K562 (cell line): ENCODE measurements at regions not wholly inside any gene's neighbourhood (a gene's known extent, or its start where the extent isn't known, plus 50 kb on each side); places are given as distances from the start of the nearest gene placed in this dataset.

Source experiments
- ATAC-seq: fragments of 200-7000 bp; cut with Tn5 transposase; 3 replicates; pipeline ENCODE4 v1.9.1; 2020; ENCODE audit warnings: moderate library complexity
- BruUV-seq: library from RNA; stranded (reverse); fragments of 400-500 nt; replicated peaks from 2 replicates; lab custom pipeline; 2021; lab: Mats Ljungman, UMichigan
- CTCF ChIA-PET: fragments of 300-600 bp; formaldehyde crosslinking; extraction: SDS; loops from one replicate; lab custom pipeline; 2021; ENCODE audit warnings: low intra/inter-chr PET ratio; lab: Yijun Ruan, JAX
- POLR2A ChIA-PET: fragments of 300-600, 350-650 bp; sonication (Branson Sonifier 250); formaldehyde crosslinking; extraction: SDS; loops from one replicate; lab custom pipeline; 2021; ENCODE audit warnings: antibody characterized with exemption, inconsistent platforms; lab: Yijun Ruan, JAX
- DNase-seq, 4 experiments: peaks; one replicate each; pipeline versions ENCODE4 v3.0.0 to v3.0.0-alpha.2; 2011 to 2018; ENCODE audit warnings: low spot score in 3 of 4, mixed read lengths in 3 of 4; ENCODE audit errors: extremely low read depth in 1 of 4
- FAIRE-seq: peaks from 2 replicates; lab custom pipeline; 2011; peaks lifted over from hg19 to GRCh38; lab: Jason Lieb, UNC
- H2AFZ ChIP-seq: 2 replicates; pipeline ENCODE4 v1.6.0; 2011; ENCODE audit warnings: low read depth, low read length, control low read depth, inconsistent platforms
- H3K27ac ChIP-seq: fragments of 200-600 bp; 3 replicates; pipeline ENCODE4 v1.8.0; 2011; ENCODE audit warnings: low read depth, mild to moderate bottlenecking, control low read depth, inconsistent platforms, low read length, moderate library complexity, mixed read lengths; ENCODE audit errors: extremely low read depth
- H3K27me3 ChIP-seq, 2 experiments: fragments of 300-600 bp in 1 of 2; 2 replicates in 1 of 2; 3 replicates in 1 of 2; pipeline versions ENCODE4 v1.6.0 to v1.8.0; 2011; ENCODE audit warnings: inconsistent platforms in 2 of 2, low read length in 2 of 2, mild to moderate bottlenecking in 1 of 2, mixed read lengths in 1 of 2, moderate library complexity in 1 of 2; ENCODE audit not compliant: control insufficient read depth in 2 of 2, insufficient read depth in 2 of 2
- H3K36me3 ChIP-seq: fragments of 300-600 bp; 3 replicates; pipeline ENCODE4 v1.8.0; 2011; ENCODE audit warnings: mild to moderate bottlenecking, low read length, inconsistent platforms; ENCODE audit not compliant: control insufficient read depth, insufficient read depth
- H3K4me1 ChIP-seq, 2 experiments: fragments of 200-600 bp in 1 of 2; replicated peaks in 1 of 2; 2 replicates in 1 of 2; 3 replicates in 1 of 2; pipeline versions ENCODE4 v1.5.1 to v1.8.0; 2011; ENCODE audit warnings: inconsistent platforms in 2 of 2, low read length in 2 of 2, mild to moderate bottlenecking in 1 of 2, mixed read lengths in 1 of 2, moderate library complexity in 1 of 2; ENCODE audit not compliant: control insufficient read depth in 2 of 2, insufficient read depth in 2 of 2
- H3K4me2 ChIP-seq: 2 replicates; pipeline ENCODE4 v1.6.1; 2011; ENCODE audit warnings: low read length, control low read depth, inconsistent platforms, mixed read lengths; ENCODE audit not compliant: insufficient read depth
- H3K4me3 ChIP-seq: fragments of 200-600 bp; sonication (generic), shearing (Covaris generic); 2 replicates; pipeline ENCODE4 v1.5.1; 2016; ENCODE audit warnings: control low read depth, inconsistent platforms
- H3K79me2 ChIP-seq: fragments of 200-600 bp; 3 replicates; pipeline ENCODE4 v1.8.0; 2011; ENCODE audit warnings: low read length, inconsistent platforms; ENCODE audit not compliant: control insufficient read depth, insufficient read depth
- H3K9ac ChIP-seq, 2 experiments: 2 replicates each; pipeline versions ENCODE4 v1.6.0 to v1.6.1; 2011; ENCODE audit warnings: low read depth in 2 of 2, low read length in 2 of 2, control low read depth in 1 of 2, inconsistent platforms in 1 of 2, mild to moderate bottlenecking in 1 of 2, mixed read lengths in 1 of 2; ENCODE audit not compliant: insufficient read depth in 1 of 2
- H3K9me1 ChIP-seq: one replicate; pipeline ENCODE4 v1.6.0; 2011; ENCODE audit warnings: inconsistent platforms, mild to moderate bottlenecking, low read length, moderate library complexity; ENCODE audit not compliant: control insufficient read depth, insufficient read depth
- H3K9me3 ChIP-seq: replicated peaks from 2 replicates; pipeline ENCODE4 v1.5.1; 2011; ENCODE audit warnings: low read depth, low read length, inconsistent platforms; ENCODE audit not compliant: control insufficient read depth, insufficient read depth
- H4K20me1 ChIP-seq: replicated peaks from 2 replicates; pipeline ENCODE4 v1.6.1; 2011; ENCODE audit warnings: low read length, inconsistent platforms, mixed read lengths; ENCODE audit not compliant: control insufficient read depth, insufficient read depth
- ASH1L ChIP-seq: fragments of 450-650 bp; IDR thresholded peaks from 2 replicates; pipeline ENCODE4 v1.6.1; 2018; ENCODE audit warnings: borderline replicate concordance, mild to moderate bottlenecking, low read depth; ENCODE audit not compliant: partially characterized antibody
- BCL6 ChIP-seq: fragments of 250-450 bp; sonication (Bioruptor Pico); IDR thresholded peaks from 2 replicates; pipeline ENCODE4 v1.4.0; 2020
- ELF1 ChIP-seq: fragments of 200-800 bp; sonication (Bioruptor generic); IDR thresholded peaks from 2 replicates; pipeline ENCODE4 v1.6.1; 2016; ENCODE audit warnings: missing genetic modification characterization, missing compliant biosample characterization
- ELK1 ChIP-seq: sonication (generic); formaldehyde crosslinking; IDR thresholded peaks from 2 replicates; pipeline ENCODE4 v1.8.1; 2022; ENCODE audit warnings: missing genetic modification reagents
- ETV6 ChIP-seq, 3 experiments: fragments of 150-350 bp in 1 of 3; sonication (generic) in 1 of 3; formaldehyde crosslinking in 1 of 3; IDR thresholded peaks; 2 replicates each; pipeline versions ENCODE4 v1.6.1 to v1.8.0; 2014 to 2022; ENCODE audit warnings: borderline replicate concordance in 2 of 3, low read depth in 2 of 3, antibody characterized with exemption in 1 of 3, low read length in 1 of 3, mild to moderate bottlenecking in 1 of 3, missing genetic modification reagents in 1 of 3
- GATAD2A ChIP-seq: fragments of 450-650 bp; IDR thresholded peaks from 2 replicates; pipeline ENCODE4 v1.6.1; 2017
- HCFC1 ChIP-seq: IDR thresholded peaks from 2 replicates; pipeline ENCODE4 v1.6.1; 2012; ENCODE audit warnings: low read depth, low read length, improper control_type of control experiment
- HDAC8 ChIP-seq: fragments of 450-650 bp; IDR thresholded peaks from 2 replicates; pipeline ENCODE4 v1.6.1; 2016; ENCODE audit warnings: mild to moderate bottlenecking, missing genetic modification characterization, moderate library complexity, missing compliant biosample characterization
- HMGN3 ChIP-seq: IDR thresholded peaks from 2 replicates; pipeline ENCODE4 v1.6.1; 2011; ENCODE audit warnings: borderline replicate concordance, low read depth, mild to moderate bottlenecking, mixed read lengths, low read length; ENCODE audit not compliant: insufficient read length; ENCODE audit errors: extremely low read depth
- HSF4 ChIP-seq: fragments of 250-450 bp; sonication (Bioruptor Pico); IDR thresholded peaks from 2 replicates; pipeline ENCODE4 v2.1.2; 2022; ENCODE audit warnings: mild to moderate bottlenecking, moderate library complexity, borderline replicate concordance
- NFIC ChIP-seq: fragments of 450-650 bp; IDR thresholded peaks from 2 replicates; pipeline ENCODE4 v1.6.1; 2017; ENCODE audit warnings: mild to moderate bottlenecking, inconsistent platforms
- NFIX ChIP-seq: fragments of 250-450 bp; sonication (Bioruptor Pico); IDR thresholded peaks from 2 replicates; pipeline ENCODE4 v1.4.0; 2020; ENCODE audit warnings: low read depth, mild to moderate bottlenecking, moderate library complexity
- RAD51 ChIP-seq: fragments of 450-650 bp; IDR thresholded peaks from 2 replicates; pipeline ENCODE4 v1.7.1; 2016; ENCODE audit warnings: low read depth, mild to moderate bottlenecking, borderline replicate concordance
- SMC3 ChIP-seq: conservative IDR thresholded peaks from 2 replicates; pipeline ENCODE4 v1.6.1; 2011; ENCODE audit warnings: low read depth, low read length, improper control_type of control experiment; ENCODE audit not compliant: insufficient read depth
- ZNF740 ChIP-seq, 3 experiments: fragments of 200-800 bp in 1 of 3; sonication (Bioruptor generic) in 1 of 3; sonication (generic) in 1 of 3; formaldehyde crosslinking in 1 of 3; IDR thresholded peaks; 2 replicates each; pipeline versions ENCODE4 v1.6.1 to v1.8.0; 2016 to 2022; ENCODE audit warnings: mild to moderate bottlenecking in 2 of 3, missing compliant biosample characterization in 2 of 3, missing genetic modification characterization in 2 of 3, missing genetic modification reagents in 1 of 3
- ZNF785 ChIP-seq: fragments of 250-450 bp; sonication (Bioruptor Pico); IDR thresholded peaks from 2 replicates; pipeline ENCODE4 v1.4.0; 2020; ENCODE audit warnings: mild to moderate bottlenecking
- WGBS: fragments of 100-300 bp; shearing (Covaris generic); methylation state at CpG from one replicate; pipeline ENCODE4 v1.1.6; 2016; ENCODE audit warnings: low coverage, mixed read lengths; ENCODE audit not compliant: insufficient coverage; ENCODE audit errors: missing lambda C conversion rate; 5-methylcytosine and 5-hydroxymethylcytosine counted together
- in situ Hi-C: fragments of 300-500 bp; cut with MboI; formaldehyde crosslinking; loops from 4 replicates; pipeline ENCODE4 v1.15.0; 2018; ENCODE audit warnings: inconsistent platforms, mixed read lengths
- intact Hi-C: fragments of 100-400 bp; cut with micrococcal nuclease; formaldehyde crosslinking; loops from 2 replicates; pipeline ENCODE4 v1.14.2; 2022
- TF ChIP-seq, protein P1 (sequence below): fragments of 450-650 bp; IDR thresholded peaks from 2 replicates; pipeline ENCODE4 v1.7.0; 2016; ENCODE audit warnings: borderline replicate concordance

GRCh38 chr7:156251861-156252260, 388.7 kb upstream of the RNF32 start:
- ChIA-PET POLR2A (interaction anchor here (0.6 to 0.7 kb wide), 2 partner anchors 84 to 410 kb away, joined by 3 to 5 read pairs; no protein-coding TSS in a partner anchor), CTCF (no interaction called here)
- FAIRE-seq (no peak), DNase-seq (no peak), ATAC-seq (no peak)
- in situ Hi-C loops = no loop called here
- intact Hi-C loops = no loop called here
- Histone ChIP-seq H3K4me3 (no peak overlapping the region), H3K4me1 (no peaks in the 10 kb centered on the region), H2AFZ (no peak overlapping the region), H3K9me3 (no peaks in the 10 kb centered on the region), H3K4me2 (no peak overlapping the region), H3K9ac (no peak overlapping the region), H4K20me1 (no peaks in the 10 kb centered on the region), H3K27me3 (peaks cover 14 to 47% of the 10 kb centered on the region in 2 experiments; a peak in 3 of 5 replicates), H3K27ac (no peak overlapping the region), H3K36me3 (no peaks in the 10 kb centered on the region), H3K79me2 (no peaks in the 10 kb centered on the region), H3K9me1 (no peaks in the 10 kb centered on the region)
- 0% methylated on average over 9 of the region's 9 CpGs for WGBS
- BruUV-seq = no TSS peak
- no peak for TF ChIP-seq GATAD2A
- TF ChIP-seq RAD51 = no peak
- TF ChIP-seq HSF4 = no peak
- no peak for TF ChIP-seq NFIX (CRISPR knock-in tag)
- TF ChIP-seq, protein P1, sequence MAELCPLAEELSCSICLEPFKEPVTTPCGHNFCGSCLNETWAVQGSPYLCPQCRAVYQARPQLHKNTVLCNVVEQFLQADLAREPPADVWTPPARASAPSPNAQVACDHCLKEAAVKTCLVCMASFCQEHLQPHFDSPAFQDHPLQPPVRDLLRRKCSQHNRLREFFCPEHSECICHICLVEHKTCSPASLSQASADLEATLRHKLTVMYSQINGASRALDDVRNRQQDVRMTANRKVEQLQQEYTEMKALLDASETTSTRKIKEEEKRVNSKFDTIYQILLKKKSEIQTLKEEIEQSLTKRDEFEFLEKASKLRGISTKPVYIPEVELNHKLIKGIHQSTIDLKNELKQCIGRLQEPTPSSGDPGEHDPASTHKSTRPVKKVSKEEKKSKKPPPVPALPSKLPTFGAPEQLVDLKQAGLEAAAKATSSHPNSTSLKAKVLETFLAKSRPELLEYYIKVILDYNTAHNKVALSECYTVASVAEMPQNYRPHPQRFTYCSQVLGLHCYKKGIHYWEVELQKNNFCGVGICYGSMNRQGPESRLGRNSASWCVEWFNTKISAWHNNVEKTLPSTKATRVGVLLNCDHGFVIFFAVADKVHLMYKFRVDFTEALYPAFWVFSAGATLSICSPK = no peak
- no peak for TF ChIP-seq ELF1
- no peak for TF ChIP-seq HCFC1
- TF ChIP-seq NFIC = no peak
- no peak for TF ChIP-seq ZNF785
- no peak for TF ChIP-seq HDAC8 (tag)
- no peak for TF ChIP-seq ELK1 (CRISPR knock-in tag)
- TF ChIP-seq BCL6 (CRISPR knock-in tag) = no peak
- no peak for TF ChIP-seq HMGN3
- no peak for TF ChIP-seq ETV6 (IDR thresholded peaks at IDR 0.05; ENCODE audit: borderline replicate concordance in 1 of 2, low read depth in 2 of 2, low read length in 1 of 2)
- TF ChIP-seq ETV6 (CRISPR knock-in tag; IDR thresholded peaks at IDR 0.05; ENCODE audit: borderline replicate concordance) = no peak
- no peak for TF ChIP-seq ASH1L
- no peak for TF ChIP-seq SMC3
- no peak for TF ChIP-seq ZNF740 (CRISPR knock-in tag; IDR thresholded peaks at IDR 0.05)
- TF ChIP-seq ZNF740 (tag; IDR thresholded peaks at IDR 0.05) = no peak
